ENCODE measurements at regions not wholly inside any gene's neighbourhood (a gene's known extent, or its start where the extent isn't known, plus 50 kb on each side); places are given as distances from the start of the nearest gene placed in this dataset.

- peaks cover 23% of the 10 kb centered on the region for H3K4me1 Mint-ChIP-seq (ENCODE audit: low read depth)
- H3K36me3 Mint-ChIP-seq (ENCODE audit: low read depth): peaks cover 2% of the 10 kb centered on the region
- no peaks in the 10 kb centered on the region for H3K27me3 Mint-ChIP-seq (ENCODE audit: low read depth)
- no peak for DNase-seq (ENCODE audit: low spot score)
- H3K27ac Mint-ChIP-seq (ENCODE audit: unreplicated experiment): no peak overlapping the region
- H3K9me3 Mint-ChIP-seq (ENCODE audit: low read depth): peaks cover 7% of the 10 kb centered on the region
- no peak overlapping the region for H3K4me3 Mint-ChIP-seq (ENCODE audit: unreplicated experiment)
- no peak for TF ChIP-seq CTCF (IDR thresholded peaks at IDR 0.05)
Observed at GRCh38 chr9:87087197-87087596, 139.9 kb upstream of the GAS1 start.

GRCh38 chr9:87088192-87088591 is 140.9 kb upstream of the GAS1 start:
- no peak for TF ChIP-seq CTCF (IDR thresholded peaks at IDR 0.05)
- Mint-ChIP-seq H3K4me3 (ENCODE audit: unreplicated experiment) (no peak overlapping the region), H3K27ac (ENCODE audit: unreplicated experiment) (no peak overlapping the region), H3K4me1 (ENCODE audit: low read depth) (peaks cover 23% of the 10 kb centered on the region), H3K27me3 (ENCODE audit: low read depth) (no peaks in the 10 kb centered on the region), H3K9me3 (ENCODE audit: low read depth) (peaks cover 7% of the 10 kb centered on the region), H3K36me3 (ENCODE audit: low read depth) (peaks cover 2% of the 10 kb centered on the region)
- DNase-seq (ENCODE audit: low spot score): no peak

- Mint-ChIP-seq H3K9me3 (ENCODE audit: low read depth) (peaks cover 7% of the 10 kb centered on the region), H3K4me1 (ENCODE audit: low read depth) (peaks cover 23% of the 10 kb centered on the region), H3K27me3 (ENCODE audit: low read depth) (no peaks in the 10 kb centered on the region), H3K36me3 (ENCODE audit: low read depth) (peaks cover 2% of the 10 kb centered on the region), H3K4me3 (ENCODE audit: unreplicated experiment) (no peak overlapping the region), H3K27ac (ENCODE audit: unreplicated experiment) (no peak overlapping the region)
- no peak for DNase-seq (ENCODE audit: low spot score)
- no peak for TF ChIP-seq CTCF (IDR thresholded peaks at IDR 0.05)
Observed at GRCh38 chr9:87088621-87089365, 141.5 kb upstream of the GAS1 start.

GRCh38 chr9:87089506-87089905 is 142.2 kb upstream of the GAS1 start:
- no peak for DNase-seq (ENCODE audit: low spot score)
- no peak overlapping the region for H3K4me3 Mint-ChIP-seq (ENCODE audit: unreplicated experiment)
- H3K36me3 Mint-ChIP-seq (ENCODE audit: low read depth): peaks cover 2% of the 10 kb centered on the region
- H3K27ac Mint-ChIP-seq (ENCODE audit: unreplicated experiment): no peak overlapping the region
- no peak for TF ChIP-seq CTCF (IDR thresholded peaks at IDR 0.05)
- peaks cover 7% of the 10 kb centered on the region for H3K9me3 Mint-ChIP-seq (ENCODE audit: low read depth)
- H3K27me3 Mint-ChIP-seq (ENCODE audit: low read depth): no peaks in the 10 kb centered on the region
- H3K4me1 Mint-ChIP-seq (ENCODE audit: low read depth): peaks cover 23% of the 10 kb centered on the region

GRCh38 chr9:87089929-87090328 is 142.6 kb upstream of the GAS1 start:
- peak; percentile 39 for TF ChIP-seq CTCF (IDR thresholded peaks at IDR 0.05)
- H3K36me3 Mint-ChIP-seq (ENCODE audit: low read depth): peaks cover 2% of the 10 kb centered on the region
- no peak overlapping the region for H3K4me3 Mint-ChIP-seq (ENCODE audit: unreplicated experiment)
- no peaks in the 10 kb centered on the region for H3K27me3 Mint-ChIP-seq (ENCODE audit: low read depth)
- DNase-seq (ENCODE audit: low spot score): no peak
- H3K4me1 Mint-ChIP-seq (ENCODE audit: low read depth): peaks cover 23% of the 10 kb centered on the region
- no peak overlapping the region for H3K27ac Mint-ChIP-seq (ENCODE audit: unreplicated experiment)
- peaks cover 7% of the 10 kb centered on the region for H3K9me3 Mint-ChIP-seq (ENCODE audit: low read depth)

Data from chondrocyte (in vitro differentiated cells).